ENCODE measurements at regions not wholly inside any gene's neighbourhood (a gene's known extent, or its start where the extent isn't known, plus 50 kb on each side); places are given as distances from the start of the nearest gene placed in this dataset.

- TF ChIP-seq REST (IDR thresholded peaks at IDR 0.05) (no peak), ZFP36 (IDR thresholded peaks at IDR 0.05; ENCODE audit: borderline replicate concordance, partially characterized antibody) (no peak), CBX2 (IDR thresholded peaks at IDR 0.05; ENCODE audit: borderline replicate concordance, low read depth) (no peak), EP300 (IDR thresholded peaks at IDR 0.05) (peak; percentile 86 to 91; a peak in 4 of 5 replicates)
Observed at GRCh38 chr5:61620699-61621182, 288.7 kb downstream of the ZSWIM6 start (continued).

- peaks cover 63% of the 10 kb centered on the region for H3K4me1 ChIP-seq
- no peak for DNase-seq (ENCODE audit: low read depth in 1 of 2, low spot score in 1 of 2)
- ATAC-seq, result no peak
- TF ChIP-seq MAFK (IDR thresholded peaks at IDR 0.05; ENCODE audit: partially characterized antibody) (no peak), USF2 (IDR thresholded peaks at IDR 0.05) (0 out of 2 replicates have a peak, but pooled peaks have one; percentile 38), JUNB (IDR thresholded peaks at IDR 0.05) (0 out of 2 replicates have a peak, but pooled peaks have one; percentile 5), ATOH8 (CRISPR knock-in tag; IDR thresholded peaks at IDR 0.05; ENCODE audit: low read depth) (no peak), MYC (IDR thresholded peaks at IDR 0.05; ENCODE audit: borderline replicate concordance, low read length) (no peak), NFE2L2 (conservative IDR thresholded peaks at IDR 0.05; ENCODE audit: low read length) (no peak), CTCF (IDR thresholded peaks at IDR 0.05) (no peak), MAX (IDR thresholded peaks at IDR 0.05) (no peak), GATA3 (IDR thresholded peaks at IDR 0.05; ENCODE audit: borderline replicate concordance) (no peak), EHMT2 (IDR thresholded peaks at IDR 0.05; ENCODE audit: low read depth) (no peak), BCL3 (IDR thresholded peaks at IDR 0.05) (no peak), HOXB13 (CRISPR knock-in tag; IDR thresholded peaks at IDR 0.05; ENCODE audit: low read depth) (peak; percentile 61; the same call in 1 of the 2 replicates), BHLHE40 (IDR thresholded peaks at IDR 0.05; ENCODE audit: low read depth, low read length) (no peak), RCOR1 (IDR thresholded peaks at IDR 0.05; ENCODE audit: low read depth, low read length) (no peak)
- CTCF ChIA-PET, result interaction anchor here (0.7 to 4.1 kb wide), 3 partner anchors 10 to 943 kb away, joined by 3 to 19 read pairs (median 3); no protein-coding TSS in a partner anchor
- POLR2A ChIA-PET, result interaction anchor here (0.9 to 1.2 kb wide), 2 partner anchors 82 to 290 kb away, joined by 3 to 4 read pairs; no protein-coding TSS in a partner anchor
- no peaks in the 10 kb centered on the region for H3K9me3 ChIP-seq
- 49% methylated on average over 7 of the region's 7 CpGs for WGBS (ENCODE audit: missing lambda C conversion rate)
- peak overlapping the region; percentile 65 for H3K4me2 ChIP-seq
- H3K27ac ChIP-seq, result peak overlapping the region; percentile 82 to 86
- FAIRE-seq, result no peak
- H3K4me3 ChIP-seq, result no peak overlapping the region
Observed at GRCh38 chr5:61621202-61621650, 289.2 kb downstream of the ZSWIM6 start.
